CD4-positive, CD25-positive, alpha-beta regulatory T cell (primary cell): ENCODE measurements at regions not wholly inside any gene's neighbourhood (a gene's known extent, or its start where the extent isn't known, plus 50 kb on each side); places are given as distances from the start of the nearest gene placed in this dataset.

Experiments used
- ATAC-seq, 2 donors: fragments of 150-1000 bp; cut with Tn5 transposase; one replicate each; pipeline ENCODE4 v1.10.0; 2021; ENCODE audit warnings: low read depth in 2 of 2, moderate number of reproducible peaks in 2 of 2, moderate library complexity in 1 of 2
- DNase-seq, 3 donors: peaks; one replicate each; pipeline versions ENCODE4 v3.0.0 to v3.0.0-alpha.2; 2012 to 2022; ENCODE audit warnings: mixed read lengths in 1 of 3
- H3K27ac ChIP-seq: one replicate; pipeline ENCODE4 v1.7.0; 2013; ENCODE audit warnings: mild to moderate bottlenecking, low read length; ENCODE audit not compliant: insufficient read depth, poor library complexity, severe bottlenecking
- H3K27me3 ChIP-seq: one replicate; pipeline ENCODE4 v1.7.0; 2013; ENCODE audit warnings: low read length; ENCODE audit not compliant: control insufficient read depth, insufficient read depth
- H3K36me3 ChIP-seq: one replicate; pipeline ENCODE4 v1.7.0; 2013; ENCODE audit warnings: mild to moderate bottlenecking, low read length, moderate library complexity; ENCODE audit not compliant: control insufficient read depth, insufficient read depth
- H3K4me1 ChIP-seq: 2 replicates; pipeline ENCODE4 v1.7.0; 2013; ENCODE audit warnings: mild to moderate bottlenecking, low read length; ENCODE audit not compliant: insufficient read depth, control insufficient read depth, poor library complexity, severe bottlenecking
- H3K4me3 ChIP-seq: one replicate; pipeline ENCODE4 v1.7.0; 2013; ENCODE audit warnings: low read depth, mild to moderate bottlenecking, low read length, moderate library complexity
- H3K9me3 ChIP-seq, 2 experiments: 1 replicate in 1 of 2; 2 replicates in 1 of 2; pipeline ENCODE4 v1.7.0; 2013; ENCODE audit warnings: low read length in 2 of 2, mild to moderate bottlenecking in 1 of 2, moderate library complexity in 1 of 2; ENCODE audit not compliant: control insufficient read depth in 2 of 2
- H3K27ac Mint-ChIP-seq, 3 donors: one replicate each; pipeline ENCODE4 v1.8.0; 2020 to 2022; ENCODE audit warnings: mild to moderate bottlenecking in 3 of 3, mixed read lengths in 3 of 3, moderate library complexity in 2 of 3
- H3K27me3 Mint-ChIP-seq: one replicate; pipeline ENCODE4 v1.8.0; 2022; ENCODE audit warnings: mild to moderate bottlenecking, mixed read lengths
- H3K36me3 Mint-ChIP-seq: one replicate; pipeline ENCODE4 v1.8.0; 2020; ENCODE audit warnings: mixed read lengths
- H3K4me1 Mint-ChIP-seq, 4 donors: one replicate each; pipeline ENCODE4 v1.8.0; 2020 to 2022; ENCODE audit warnings: mixed read lengths in 4 of 4, mild to moderate bottlenecking in 1 of 4
- H3K4me3 Mint-ChIP-seq, 4 donors: one replicate each; pipeline ENCODE4 v1.8.0; 2020 to 2022; ENCODE audit warnings: mild to moderate bottlenecking in 4 of 4, mixed read lengths in 4 of 4, moderate library complexity in 3 of 4
- H3K9me3 Mint-ChIP-seq, 7 donors: one replicate each; pipeline ENCODE4 v1.8.0; 2020 to 2022; ENCODE audit warnings: mixed read lengths in 7 of 7, mild to moderate bottlenecking in 3 of 7, moderate library complexity in 2 of 7

DNA sequence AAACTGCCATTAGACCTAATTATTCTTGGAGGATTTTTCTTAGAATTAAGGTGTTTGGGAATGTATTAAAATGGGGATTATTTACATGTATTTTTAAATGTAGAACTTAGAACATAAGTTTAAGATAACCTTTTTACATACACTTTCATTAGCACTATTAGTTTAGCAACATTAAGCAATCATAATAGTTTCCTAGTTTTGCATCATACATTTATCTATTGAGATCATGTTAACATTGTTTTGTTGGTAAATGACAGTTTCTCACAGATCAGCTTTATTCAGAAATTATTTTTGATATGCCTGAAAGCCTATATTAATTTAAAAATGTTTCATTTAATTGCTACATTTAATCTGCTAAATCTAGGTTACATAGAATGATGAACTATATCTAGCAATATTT lies 189.7 kb upstream of the PPP1R3A start:
- ATAC-seq, result no peak

GRCh38 chr7:114107522-114107921 lies 188.7 kb upstream of the PPP1R3A start:
- H3K4me1 Mint-ChIP-seq, result no peaks in the 10 kb centered on the region
- no peaks in the 10 kb centered on the region for H3K27me3 Mint-ChIP-seq
- H3K36me3 Mint-ChIP-seq, result no peaks in the 10 kb centered on the region
- Histone ChIP-seq H3K36me3 (no peaks in the 10 kb centered on the region), H3K27me3 (no peaks in the 10 kb centered on the region), H3K9me3 (no peaks in the 10 kb centered on the region), H3K4me3 (no peak overlapping the region), H3K27ac (no peak overlapping the region), H3K4me1 (no peaks in the 10 kb centered on the region)
- H3K9me3 Mint-ChIP-seq, result no peaks in the 10 kb centered on the region
- H3K4me3 Mint-ChIP-seq, result no peak overlapping the region
- DNase-seq, result no peak
- no peak for ATAC-seq
- H3K27ac Mint-ChIP-seq, result no peak overlapping the region

More for the DNA sequence above, 189.7 kb upstream of the PPP1R3A start:
- no peaks in the 10 kb centered on the region for H3K27me3 Mint-ChIP-seq
- DNase-seq, result no peak
- Histone ChIP-seq H3K9me3 (no peaks in the 10 kb centered on the region), H3K4me1 (no peaks in the 10 kb centered on the region), H3K27ac (no peak overlapping the region), H3K4me3 (no peak overlapping the region), H3K27me3 (no peaks in the 10 kb centered on the region), H3K36me3 (no peaks in the 10 kb centered on the region)
- H3K36me3 Mint-ChIP-seq, result no peaks in the 10 kb centered on the region
- no peak overlapping the region for H3K27ac Mint-ChIP-seq
- no peak overlapping the region for H3K4me3 Mint-ChIP-seq
- no peaks in the 10 kb centered on the region for H3K9me3 Mint-ChIP-seq
- no peaks in the 10 kb centered on the region for H3K4me1 Mint-ChIP-seq

GRCh38 chr7:114104035-114104434 lies 185.2 kb upstream of the PPP1R3A start:
- no peaks in the 10 kb centered on the region for H3K4me1 Mint-ChIP-seq
- H3K4me3 Mint-ChIP-seq, result no peak overlapping the region
- no peak for ATAC-seq
- Histone ChIP-seq H3K27me3 (no peaks in the 10 kb centered on the region), H3K4me1 (no peaks in the 10 kb centered on the region), H3K4me3 (no peak overlapping the region), H3K9me3 (no peaks in the 10 kb centered on the region), H3K27ac (no peak overlapping the region), H3K36me3 (no peaks in the 10 kb centered on the region)
- H3K27me3 Mint-ChIP-seq, result no peaks in the 10 kb centered on the region
- H3K36me3 Mint-ChIP-seq, result no peaks in the 10 kb centered on the region
- H3K27ac Mint-ChIP-seq, result no peak overlapping the region
- peaks cover 0 to 1% (median 0%) of the 10 kb centered on the region in 7 donors for H3K9me3 Mint-ChIP-seq
- DNase-seq, result no peak

GRCh38 chr7:114102996-114103395 lies 184.2 kb upstream of the PPP1R3A start:
- ATAC-seq (no peak), DNase-seq (no peak)

GRCh38 chr7:114102131-114102530 lies 183.3 kb upstream of the PPP1R3A start:
- no peaks in the 10 kb centered on the region for H3K9me3 ChIP-seq
- Mint-ChIP-seq H3K4me1 (no peaks in the 10 kb centered on the region), H3K4me3 (no peak overlapping the region), H3K36me3 (no peaks in the 10 kb centered on the region), H3K27ac (no peak overlapping the region), H3K27me3 (no peaks in the 10 kb centered on the region), H3K9me3 (peaks cover 0 to 9% (median 0%) of the 10 kb centered on the region in 7 donors)
- DNase-seq, result no peak
- no peaks in the 10 kb centered on the region for H3K4me1 ChIP-seq
- H3K4me3 ChIP-seq, result no peak overlapping the region
- no peak overlapping the region for H3K27ac ChIP-seq
- ATAC-seq, result no peak
- no peaks in the 10 kb centered on the region for H3K36me3 ChIP-seq
- no peaks in the 10 kb centered on the region for H3K27me3 ChIP-seq

More at GRCh38 chr7:114102996-114103395, 184.2 kb upstream of the PPP1R3A start:
- Histone ChIP-seq H3K9me3 (no peaks in the 10 kb centered on the region), H3K27me3 (no peaks in the 10 kb centered on the region), H3K4me3 (no peak overlapping the region), H3K4me1 (no peaks in the 10 kb centered on the region), H3K27ac (no peak overlapping the region), H3K36me3 (no peaks in the 10 kb centered on the region)
- H3K36me3 Mint-ChIP-seq, result no peaks in the 10 kb centered on the region
- H3K27me3 Mint-ChIP-seq, result no peaks in the 10 kb centered on the region
- H3K27ac Mint-ChIP-seq, result no peak overlapping the region
- H3K4me1 Mint-ChIP-seq, result no peaks in the 10 kb centered on the region
- H3K4me3 Mint-ChIP-seq, result no peak overlapping the region
- H3K9me3 Mint-ChIP-seq, result peaks cover 0 to 3% (median 0%) of the 10 kb centered on the region in 7 donors

DNA sequence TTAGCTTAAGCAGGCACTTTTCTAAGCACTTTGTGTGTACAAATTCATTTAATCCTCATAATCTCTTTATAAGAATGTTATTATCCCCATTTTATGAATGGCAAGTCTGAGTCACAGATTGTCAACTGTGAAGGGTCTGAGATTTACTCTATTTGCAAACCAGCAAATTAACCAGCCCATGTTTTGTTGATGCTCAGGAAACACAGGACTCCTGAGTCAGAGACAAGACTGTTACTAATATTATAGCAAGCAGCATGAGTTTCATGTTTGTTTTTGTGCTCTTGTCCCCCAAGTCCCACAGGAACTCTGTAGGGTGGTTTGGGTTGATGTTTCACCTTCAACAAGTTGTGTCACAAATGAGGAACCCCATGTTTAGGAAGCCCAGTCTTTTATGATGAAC lies 182.0 kb upstream of the PPP1R3A start:
- Histone ChIP-seq H3K27ac (no peak overlapping the region), H3K9me3 (no peaks in the 10 kb centered on the region), H3K4me1 (no peaks in the 10 kb centered on the region), H3K4me3 (no peak overlapping the region), H3K27me3 (no peaks in the 10 kb centered on the region), H3K36me3 (no peaks in the 10 kb centered on the region)
- no peaks in the 10 kb centered on the region for H3K27me3 Mint-ChIP-seq
- peaks cover 0 to 9% (median 0%) of the 10 kb centered on the region in 7 donors for H3K9me3 Mint-ChIP-seq
- no peak for DNase-seq
- H3K36me3 Mint-ChIP-seq, result no peaks in the 10 kb centered on the region
- H3K27ac Mint-ChIP-seq, result no peak overlapping the region
- no peak for ATAC-seq
- H3K4me1 Mint-ChIP-seq, result no peaks in the 10 kb centered on the region
- no peak overlapping the region for H3K4me3 Mint-ChIP-seq

GRCh38 chr7:114099337-114099736 lies 180.5 kb upstream of the PPP1R3A start:
- Histone ChIP-seq H3K27ac (no peak overlapping the region), H3K36me3 (no peaks in the 10 kb centered on the region), H3K4me1 (no peaks in the 10 kb centered on the region), H3K27me3 (no peaks in the 10 kb centered on the region), H3K4me3 (no peak overlapping the region), H3K9me3 (no peaks in the 10 kb centered on the region)
- no peak overlapping the region for H3K27ac Mint-ChIP-seq
- H3K36me3 Mint-ChIP-seq, result no peaks in the 10 kb centered on the region
- H3K4me3 Mint-ChIP-seq, result no peak overlapping the region
- peaks cover 0 to 9% (median 1%) of the 10 kb centered on the region in 7 donors for H3K9me3 Mint-ChIP-seq
- ATAC-seq, result no peak
- no peaks in the 10 kb centered on the region for H3K4me1 Mint-ChIP-seq
- no peak for DNase-seq
- H3K27me3 Mint-ChIP-seq, result no peaks in the 10 kb centered on the region

GRCh38 chr7:114095885-114096284 lies 177.1 kb upstream of the PPP1R3A start:
- Histone ChIP-seq H3K27ac (no peak overlapping the region), H3K4me3 (no peak overlapping the region), H3K4me1 (no peaks in the 10 kb centered on the region), H3K27me3 (no peaks in the 10 kb centered on the region), H3K36me3 (no peaks in the 10 kb centered on the region), H3K9me3 (no peaks in the 10 kb centered on the region)
- ATAC-seq (no peak), DNase-seq (no peak)
- Mint-ChIP-seq H3K4me3 (no peak overlapping the region), H3K9me3 (peaks cover 0 to 9% (median 2%) of the 10 kb centered on the region in 7 donors), H3K27ac (no peak overlapping the region), H3K4me1 (no peaks in the 10 kb centered on the region), H3K27me3 (peaks cover 8% of the 10 kb centered on the region), H3K36me3 (no peaks in the 10 kb centered on the region)
